A673 (cell line): ENCODE measurements at regions not wholly inside any gene's neighbourhood (a gene's known extent, or its start where the extent isn't known, plus 50 kb on each side); places are given as distances from the start of the nearest gene placed in this dataset.

ENCODE experiments used
- CTCF ChIP-seq: fragments of 300-800, 200-600 bp; sonication (generic); conservative IDR thresholded peaks from 2 replicates; pipeline ENCODE4 v1.5.1; 2017; ENCODE audit warnings: low read depth, mild to moderate bottlenecking, antibody characterized with exemption, low read length, moderate library complexity, mixed read lengths
- EZH2 ChIP-seq: fragments of 200-600 bp; sonication (generic); IDR thresholded peaks from 2 replicates; pipeline ENCODE4 v1.6.1; 2017; ENCODE audit warnings: borderline replicate concordance, low read depth, mild to moderate bottlenecking, mixed read lengths, antibody characterized with exemption, low read length; ENCODE audit not compliant: poor library complexity, severe bottlenecking

DNA sequence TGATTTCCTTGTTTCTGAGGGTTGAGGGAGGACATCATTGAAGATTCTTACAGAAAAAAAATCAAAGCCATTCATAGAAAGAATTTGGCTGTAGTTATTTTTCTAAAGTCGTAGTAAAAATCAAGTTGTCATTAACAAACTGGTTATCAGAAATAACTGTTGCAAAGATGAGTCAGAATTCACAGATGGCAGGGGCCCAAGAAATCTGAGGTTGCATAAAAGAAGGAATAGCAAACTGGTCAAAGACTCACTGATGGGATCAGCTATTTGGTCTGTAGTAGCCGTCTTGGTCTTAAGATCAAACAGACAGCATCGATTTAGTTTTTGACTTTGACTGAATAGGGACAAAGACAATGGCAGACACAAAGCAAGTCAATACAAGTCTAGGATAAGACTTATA is 334.3 kb downstream of the FIGN start:
- TF ChIP-seq CTCF (no peak), EZH2 (no peak)
